K562 (cell line): ENCODE measurements at regions not wholly inside any gene's neighbourhood (a gene's known extent, or its start where the extent isn't known, plus 50 kb on each side); places are given as distances from the start of the nearest gene placed in this dataset.

Experiments
- ATAC-seq: fragments of 200-7000 bp; cut with Tn5 transposase; 3 replicates; pipeline ENCODE4 v1.9.1; 2020; ENCODE audit warnings: moderate library complexity
- BruUV-seq: library from RNA; stranded (reverse); fragments of 400-500 nt; replicated peaks from 2 replicates; lab custom pipeline; 2021; lab: Mats Ljungman, UMichigan
- CTCF ChIA-PET: fragments of 300-600 bp; formaldehyde crosslinking; extraction: SDS; loops from one replicate; lab custom pipeline; 2021; ENCODE audit warnings: low intra/inter-chr PET ratio; lab: Yijun Ruan, JAX
- POLR2A ChIA-PET: fragments of 300-600, 350-650 bp; sonication (Branson Sonifier 250); formaldehyde crosslinking; extraction: SDS; loops from one replicate; lab custom pipeline; 2021; ENCODE audit warnings: antibody characterized with exemption, inconsistent platforms; lab: Yijun Ruan, JAX
- DNase-seq, 4 experiments: peaks; one replicate each; pipeline versions ENCODE4 v3.0.0 to v3.0.0-alpha.2; 2011 to 2018; ENCODE audit warnings: low spot score in 3 of 4, mixed read lengths in 3 of 4; ENCODE audit errors: extremely low read depth in 1 of 4
- FAIRE-seq: peaks from 2 replicates; lab custom pipeline; 2011; peaks lifted over from hg19 to GRCh38; lab: Jason Lieb, UNC
- H2AFZ ChIP-seq: 2 replicates; pipeline ENCODE4 v1.6.0; 2011; ENCODE audit warnings: low read depth, low read length, control low read depth, inconsistent platforms
- H3K27ac ChIP-seq: fragments of 200-600 bp; 3 replicates; pipeline ENCODE4 v1.8.0; 2011; ENCODE audit warnings: low read depth, mild to moderate bottlenecking, control low read depth, inconsistent platforms, low read length, moderate library complexity, mixed read lengths; ENCODE audit errors: extremely low read depth
- H3K27me3 ChIP-seq, 2 experiments: fragments of 300-600 bp in 1 of 2; 2 replicates in 1 of 2; 3 replicates in 1 of 2; pipeline versions ENCODE4 v1.6.0 to v1.8.0; 2011; ENCODE audit warnings: inconsistent platforms in 2 of 2, low read length in 2 of 2, mild to moderate bottlenecking in 1 of 2, mixed read lengths in 1 of 2, moderate library complexity in 1 of 2; ENCODE audit not compliant: control insufficient read depth in 2 of 2, insufficient read depth in 2 of 2
- H3K36me3 ChIP-seq: fragments of 300-600 bp; 3 replicates; pipeline ENCODE4 v1.8.0; 2011; ENCODE audit warnings: mild to moderate bottlenecking, low read length, inconsistent platforms; ENCODE audit not compliant: control insufficient read depth, insufficient read depth
- H3K4me1 ChIP-seq, 2 experiments: fragments of 200-600 bp in 1 of 2; replicated peaks in 1 of 2; 2 replicates in 1 of 2; 3 replicates in 1 of 2; pipeline versions ENCODE4 v1.5.1 to v1.8.0; 2011; ENCODE audit warnings: inconsistent platforms in 2 of 2, low read length in 2 of 2, mild to moderate bottlenecking in 1 of 2, mixed read lengths in 1 of 2, moderate library complexity in 1 of 2; ENCODE audit not compliant: control insufficient read depth in 2 of 2, insufficient read depth in 2 of 2
- H3K4me2 ChIP-seq: 2 replicates; pipeline ENCODE4 v1.6.1; 2011; ENCODE audit warnings: low read length, control low read depth, inconsistent platforms, mixed read lengths; ENCODE audit not compliant: insufficient read depth
- H3K4me3 ChIP-seq: fragments of 200-600 bp; sonication (generic), shearing (Covaris generic); 2 replicates; pipeline ENCODE4 v1.5.1; 2016; ENCODE audit warnings: control low read depth, inconsistent platforms
- H3K79me2 ChIP-seq: fragments of 200-600 bp; 3 replicates; pipeline ENCODE4 v1.8.0; 2011; ENCODE audit warnings: low read length, inconsistent platforms; ENCODE audit not compliant: control insufficient read depth, insufficient read depth
- H3K9ac ChIP-seq, 2 experiments: 2 replicates each; pipeline versions ENCODE4 v1.6.0 to v1.6.1; 2011; ENCODE audit warnings: low read depth in 2 of 2, low read length in 2 of 2, control low read depth in 1 of 2, inconsistent platforms in 1 of 2, mild to moderate bottlenecking in 1 of 2, mixed read lengths in 1 of 2; ENCODE audit not compliant: insufficient read depth in 1 of 2
- H3K9me1 ChIP-seq: one replicate; pipeline ENCODE4 v1.6.0; 2011; ENCODE audit warnings: inconsistent platforms, mild to moderate bottlenecking, low read length, moderate library complexity; ENCODE audit not compliant: control insufficient read depth, insufficient read depth
- H3K9me3 ChIP-seq: replicated peaks from 2 replicates; pipeline ENCODE4 v1.5.1; 2011; ENCODE audit warnings: low read depth, low read length, inconsistent platforms; ENCODE audit not compliant: control insufficient read depth, insufficient read depth
- H4K20me1 ChIP-seq: replicated peaks from 2 replicates; pipeline ENCODE4 v1.6.1; 2011; ENCODE audit warnings: low read length, inconsistent platforms, mixed read lengths; ENCODE audit not compliant: control insufficient read depth, insufficient read depth
- BRCA1 ChIP-seq, 2 experiments: fragments of 450-650 bp in 1 of 2; sonication (generic) in 1 of 2; formaldehyde crosslinking in 1 of 2; IDR thresholded peaks; 2 replicates each; pipeline versions ENCODE4 v1.5.0 to v1.6.1; 2017 to 2020; ENCODE audit warnings: mild to moderate bottlenecking in 1 of 2, missing genetic modification reagents in 1 of 2
- C11orf30 ChIP-seq: fragments of 450-650 bp; IDR thresholded peaks from 2 replicates; pipeline ENCODE4 v1.6.1; 2016; ENCODE audit warnings: low read depth, mild to moderate bottlenecking
- CBX2 ChIP-seq: fragments of 200-600 bp; sonication (generic); IDR thresholded peaks from one replicate; pipeline ENCODE4 v1.6.1; 2012; ENCODE audit warnings: mild to moderate bottlenecking, low read length, inconsistent platforms; ENCODE audit not compliant: insufficient read depth, poor library complexity, severe bottlenecking
- CXXC5 ChIP-seq: fragments of 250-450 bp; sonication (Bioruptor Pico); IDR thresholded peaks from 2 replicates; pipeline ENCODE4 v1.8.0; 2022; ENCODE audit warnings: inconsistent platforms, mild to moderate bottlenecking, moderate library complexity
- GABPB1 ChIP-seq: sonication (generic); formaldehyde crosslinking; IDR thresholded peaks from 2 replicates; pipeline ENCODE4 v1.8.0; 2022; ENCODE audit warnings: mild to moderate bottlenecking, missing genetic modification reagents
- MAFF ChIP-seq: IDR thresholded peaks from 2 replicates; pipeline ENCODE4 v1.6.1; 2012; ENCODE audit warnings: low read length, improper control_type of control experiment
- MAFG ChIP-seq: fragments of 450-650 bp; conservative IDR thresholded peaks from 2 replicates; pipeline ENCODE4 v1.6.1; 2016; ENCODE audit warnings: missing genetic modification characterization, missing compliant biosample characterization
- MAFK ChIP-seq: IDR thresholded peaks from 2 replicates; pipeline ENCODE4 v1.6.1; 2011; ENCODE audit warnings: low read length, improper control_type of control experiment
- RBM14 ChIP-seq: fragments of 200-400 bp; formaldehyde crosslinking; IDR thresholded peaks from 2 replicates; pipeline ENCODE4 v1.6.1; 2018; ENCODE audit warnings: low read depth, mild to moderate bottlenecking, low read length, moderate library complexity, borderline replicate concordance; ENCODE audit not compliant: insufficient read depth
- RBM34 ChIP-seq: fragments of 200-400 bp; formaldehyde crosslinking; IDR thresholded peaks from 2 replicates; pipeline ENCODE4 v1.6.1; 2018; ENCODE audit warnings: low read length, borderline replicate concordance; ENCODE audit not compliant: insufficient read depth
- RBM39 ChIP-seq: fragments of 200-400 bp; formaldehyde crosslinking; optimal IDR thresholded peaks from 2 replicates; pipeline ENCODE3; 2018; ENCODE audit warnings: low read depth, low read length
- SIN3A ChIP-seq, 2 experiments: fragments of 150-350 bp in 1 of 2; IDR thresholded peaks; 2 replicates each; pipeline ENCODE4 v1.6.1; 2011 to 2016; ENCODE audit warnings: borderline replicate concordance in 2 of 2, low read depth in 2 of 2, low read length in 2 of 2, mild to moderate bottlenecking in 2 of 2, moderate library complexity in 2 of 2; ENCODE audit not compliant: control insufficient read depth in 1 of 2
- ZC3H8 ChIP-seq: fragments of 450-650 bp; IDR thresholded peaks from 2 replicates; pipeline ENCODE4 v1.6.1; 2017
- ZNF316 ChIP-seq: fragments of 450-650 bp; IDR thresholded peaks from 2 replicates; pipeline ENCODE4 v1.6.1; 2016
- ZNF583 ChIP-seq: fragments of 250-450 bp; sonication (Bioruptor Pico); IDR thresholded peaks from 2 replicates; pipeline ENCODE4 v1.4.0; 2020
- WGBS: fragments of 100-300 bp; shearing (Covaris generic); methylation state at CpG from one replicate; pipeline ENCODE4 v1.1.6; 2016; ENCODE audit warnings: low coverage, mixed read lengths; ENCODE audit not compliant: insufficient coverage; ENCODE audit errors: missing lambda C conversion rate; 5-methylcytosine and 5-hydroxymethylcytosine counted together
- in situ Hi-C: fragments of 300-500 bp; cut with MboI; formaldehyde crosslinking; loops from 4 replicates; pipeline ENCODE4 v1.15.0; 2018; ENCODE audit warnings: inconsistent platforms, mixed read lengths
- intact Hi-C: fragments of 100-400 bp; cut with micrococcal nuclease; formaldehyde crosslinking; loops from 2 replicates; pipeline ENCODE4 v1.14.2; 2022
- TF ChIP-seq, protein P1 (sequence below): sonication (generic); formaldehyde crosslinking; IDR thresholded peaks from 2 replicates; pipeline ENCODE4 v1.8.0; 2023; ENCODE audit warnings: mild to moderate bottlenecking, missing genetic modification reagents
- TF ChIP-seq, protein P2 (sequence below): fragments of 250-450 bp; sonication (Bioruptor Pico); IDR thresholded peaks from 2 replicates; pipeline ENCODE4 v1.8.0; 2021; ENCODE audit warnings: mild to moderate bottlenecking, moderate library complexity

DNA sequence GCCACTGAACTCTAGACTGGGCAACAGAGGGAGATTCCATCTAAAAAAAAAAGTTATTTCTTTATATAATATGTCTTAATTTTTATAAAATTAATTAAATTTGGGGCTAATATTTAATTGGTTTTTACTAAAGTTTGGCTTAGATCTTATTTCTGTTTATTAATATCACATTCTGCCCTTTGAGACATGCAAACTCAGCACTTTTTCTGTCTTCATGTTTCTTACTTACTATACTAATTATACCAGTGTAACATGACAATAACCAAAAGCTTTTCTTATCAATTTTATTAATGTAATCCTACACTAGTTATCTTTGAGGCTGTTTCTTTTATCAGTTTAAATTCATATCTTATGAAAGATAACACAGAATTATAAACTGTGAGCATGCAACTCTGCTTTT lies 475.9 kb upstream of the GRID2 start:
- in situ Hi-C loops, result no loop called here
- Histone ChIP-seq H3K36me3 (no peaks in the 10 kb centered on the region), H3K4me3 (no peak overlapping the region), H3K4me1 (no peaks in the 10 kb centered on the region), H3K9me1 (no peaks in the 10 kb centered on the region), H4K20me1 (no peaks in the 10 kb centered on the region), H2AFZ (no peak overlapping the region), H3K27me3 (no peaks in the 10 kb centered on the region), H3K4me2 (no peak overlapping the region), H3K79me2 (no peaks in the 10 kb centered on the region), H3K9ac (no peak overlapping the region), H3K27ac (no peak overlapping the region), H3K9me3 (no peaks in the 10 kb centered on the region)
- intact Hi-C loops, result no loop called here
- CTCF ChIA-PET, result no interaction called here
- no peak for ATAC-seq
- POLR2A ChIA-PET, result no interaction called here
- TF ChIP-seq BRCA1 (IDR thresholded peaks at IDR 0.05) (no peak), BRCA1 (CRISPR knock-in tag; IDR thresholded peaks at IDR 0.05) (no peak), ZNF316 (peak; percentile 74; the same call in 1 of the 2 replicates), MAFK (peak; percentile 80), MAFG (tag) (peak; percentile 52), ZNF583 (CRISPR knock-in tag) (no peak), C11orf30 (peak; percentile 54; the same call in 1 of the 2 replicates), MAFF (peak; percentile 73)
- no peak for FAIRE-seq
- no peak for DNase-seq
- no TSS peak for BruUV-seq

DNA sequence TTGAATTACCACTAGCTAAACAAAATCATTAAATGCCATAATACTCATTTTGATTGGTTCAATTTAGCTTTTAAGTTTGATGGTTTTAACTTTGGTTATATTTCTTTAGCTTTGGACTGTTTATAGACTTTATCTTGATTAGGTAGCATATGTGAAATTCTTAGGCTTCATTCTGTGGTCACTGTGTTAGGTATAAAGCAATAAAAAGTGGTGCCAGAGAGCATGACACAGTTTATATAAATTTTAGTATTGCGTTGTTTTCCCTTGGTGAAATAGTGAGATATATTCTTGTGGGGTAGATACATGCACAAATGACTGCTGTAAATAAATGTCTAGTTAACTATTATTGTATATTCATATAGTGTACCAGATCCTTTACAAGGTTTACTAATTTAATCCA lies 474.2 kb upstream of the GRID2 start:
- no peak for FAIRE-seq
- 0% methylated on average over 1 of the region's 1 CpG for WGBS
- no peaks in the 10 kb centered on the region for H3K9me1 ChIP-seq
- ATAC-seq, result no peak
- no peak overlapping the region for H3K27ac ChIP-seq
- CTCF ChIA-PET, result no interaction called here
- DNase-seq, result no peak
- no peaks in the 10 kb centered on the region for H3K4me1 ChIP-seq
- POLR2A ChIA-PET, result no interaction called here
- in situ Hi-C loops (no loop called here), intact Hi-C loops (no loop called here)
- H4K20me1 ChIP-seq, result no peaks in the 10 kb centered on the region
- H3K4me3 ChIP-seq, result no peak overlapping the region
- no peaks in the 10 kb centered on the region for H3K27me3 ChIP-seq
- BruUV-seq, result no TSS peak
- H3K9ac ChIP-seq, result no peak overlapping the region
- no peak overlapping the region for H2AFZ ChIP-seq
- no peaks in the 10 kb centered on the region for H3K36me3 ChIP-seq
- H3K79me2 ChIP-seq, result no peaks in the 10 kb centered on the region
- H3K4me2 ChIP-seq, result no peak overlapping the region
- H3K9me3 ChIP-seq, result 0 out of 2 replicates have a peak, but pooled peaks cover 1% of the 10 kb centered on the region
- no peak for TF ChIP-seq RBM34
- no peak for TF ChIP-seq GABPB1 (CRISPR knock-in tag)
- no peak for TF ChIP-seq CXXC5 (CRISPR knock-in tag)
- TF ChIP-seq RBM39, result no peak
- no peak for TF ChIP-seq CBX2
- TF ChIP-seq SIN3A (IDR thresholded peaks at IDR 0.05; ENCODE audit: borderline replicate concordance in 2 of 2, control insufficient read depth in 1 of 2, low read depth in 2 of 2, low read length in 2 of 2), result no peak
- TF ChIP-seq, protein P1, sequence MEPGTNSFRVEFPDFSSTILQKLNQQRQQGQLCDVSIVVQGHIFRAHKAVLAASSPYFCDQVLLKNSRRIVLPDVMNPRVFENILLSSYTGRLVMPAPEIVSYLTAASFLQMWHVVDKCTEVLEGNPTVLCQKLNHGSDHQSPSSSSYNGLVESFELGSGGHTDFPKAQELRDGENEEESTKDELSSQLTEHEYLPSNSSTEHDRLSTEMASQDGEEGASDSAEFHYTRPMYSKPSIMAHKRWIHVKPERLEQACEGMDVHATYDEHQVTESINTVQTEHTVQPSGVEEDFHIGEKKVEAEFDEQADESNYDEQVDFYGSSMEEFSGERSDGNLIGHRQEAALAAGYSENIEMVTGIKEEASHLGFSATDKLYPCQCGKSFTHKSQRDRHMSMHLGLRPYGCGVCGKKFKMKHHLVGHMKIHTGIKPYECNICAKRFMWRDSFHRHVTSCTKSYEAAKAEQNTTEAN (CRISPR knock-in tag), result no peak
- no peak for TF ChIP-seq ZC3H8
- no peak for TF ChIP-seq RBM14
- TF ChIP-seq, protein P2, sequence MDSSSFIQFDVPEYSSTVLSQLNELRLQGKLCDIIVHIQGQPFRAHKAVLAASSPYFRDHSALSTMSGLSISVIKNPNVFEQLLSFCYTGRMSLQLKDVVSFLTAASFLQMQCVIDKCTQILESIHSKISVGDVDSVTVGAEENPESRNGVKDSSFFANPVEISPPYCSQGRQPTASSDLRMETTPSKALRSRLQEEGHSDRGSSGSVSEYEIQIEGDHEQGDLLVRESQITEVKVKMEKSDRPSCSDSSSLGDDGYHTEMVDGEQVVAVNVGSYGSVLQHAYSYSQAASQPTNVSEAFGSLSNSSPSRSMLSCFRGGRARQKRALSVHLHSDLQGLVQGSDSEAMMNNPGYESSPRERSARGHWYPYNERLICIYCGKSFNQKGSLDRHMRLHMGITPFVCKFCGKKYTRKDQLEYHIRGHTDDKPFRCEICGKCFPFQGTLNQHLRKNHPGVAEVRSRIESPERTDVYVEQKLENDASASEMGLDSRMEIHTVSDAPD, result no peak
